ENCODE measurements at regions not wholly inside any gene's neighbourhood (a gene's known extent, or its start where the extent isn't known, plus 50 kb on each side); places are given as distances from the start of the nearest gene placed in this dataset.

DNA sequence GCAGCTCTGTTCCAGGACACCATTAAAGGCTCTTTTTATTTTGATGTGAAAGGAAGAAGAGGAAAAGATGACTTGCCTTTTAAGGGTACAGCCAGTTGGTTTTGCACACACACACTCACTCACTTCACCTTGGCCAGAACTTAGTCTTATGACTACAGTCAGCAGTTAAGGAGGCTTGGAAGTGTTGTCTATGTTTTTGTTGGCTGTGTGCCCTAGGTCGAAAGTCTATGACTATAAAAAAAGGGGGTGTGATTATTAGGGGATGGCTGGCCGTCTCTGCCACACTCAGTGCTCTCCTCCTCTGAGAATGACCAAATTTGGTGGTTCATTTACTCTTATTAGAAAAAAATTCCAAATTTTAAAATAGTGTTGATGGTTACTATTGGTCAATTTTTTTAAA, 139.5 kb upstream of the OTX2 start:
- DNase-seq (ENCODE audit: low read depth): no peak
- H3K4me3 ChIP-seq (ENCODE audit: low read depth, low read length): no peak overlapping the region
- TF ChIP-seq, protein P1, sequence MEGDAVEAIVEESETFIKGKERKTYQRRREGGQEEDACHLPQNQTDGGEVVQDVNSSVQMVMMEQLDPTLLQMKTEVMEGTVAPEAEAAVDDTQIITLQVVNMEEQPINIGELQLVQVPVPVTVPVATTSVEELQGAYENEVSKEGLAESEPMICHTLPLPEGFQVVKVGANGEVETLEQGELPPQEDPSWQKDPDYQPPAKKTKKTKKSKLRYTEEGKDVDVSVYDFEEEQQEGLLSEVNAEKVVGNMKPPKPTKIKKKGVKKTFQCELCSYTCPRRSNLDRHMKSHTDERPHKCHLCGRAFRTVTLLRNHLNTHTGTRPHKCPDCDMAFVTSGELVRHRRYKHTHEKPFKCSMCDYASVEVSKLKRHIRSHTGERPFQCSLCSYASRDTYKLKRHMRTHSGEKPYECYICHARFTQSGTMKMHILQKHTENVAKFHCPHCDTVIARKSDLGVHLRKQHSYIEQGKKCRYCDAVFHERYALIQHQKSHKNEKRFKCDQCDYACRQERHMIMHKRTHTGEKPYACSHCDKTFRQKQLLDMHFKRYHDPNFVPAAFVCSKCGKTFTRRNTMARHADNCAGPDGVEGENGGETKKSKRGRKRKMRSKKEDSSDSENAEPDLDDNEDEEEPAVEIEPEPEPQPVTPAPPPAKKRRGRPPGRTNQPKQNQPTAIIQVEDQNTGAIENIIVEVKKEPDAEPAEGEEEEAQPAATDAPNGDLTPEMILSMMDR (IDR thresholded peaks at IDR 0.05; ENCODE audit: low read depth, low read length, missing control alignments): no peak
- in situ Hi-C loops (cut with HindIII; ENCODE audit: low sequenced_read_pairs): no loop called here

DNA sequence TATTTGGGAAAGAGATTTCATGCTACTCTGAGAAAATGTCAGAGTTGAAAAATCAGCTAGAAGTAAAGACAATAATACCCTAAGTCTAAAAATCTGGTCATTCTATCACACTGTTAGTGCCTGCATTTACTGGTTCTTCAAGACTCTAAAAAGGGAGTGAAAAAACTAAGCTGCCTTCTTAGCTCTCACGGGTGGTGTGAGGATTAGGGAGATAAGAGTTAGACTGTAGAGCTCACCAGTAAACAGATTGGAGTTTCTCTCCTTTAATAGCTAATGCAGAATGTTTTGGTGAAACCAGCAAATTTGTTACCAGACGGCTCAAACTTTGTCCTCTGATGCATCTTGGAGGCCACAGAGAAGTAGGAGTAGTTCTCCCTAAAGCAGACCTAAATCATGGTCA, 135.0 kb upstream of the OTX2 start:
- in situ Hi-C loops (cut with HindIII; ENCODE audit: low sequenced_read_pairs): no loop called here
- no peak for DNase-seq (ENCODE audit: low read depth)
- no peak overlapping the region for H3K4me3 ChIP-seq (ENCODE audit: low read depth, low read length)
- TF ChIP-seq, protein P1 (IDR thresholded peaks at IDR 0.05; ENCODE audit: low read depth, low read length, missing control alignments): no peak

DNA sequence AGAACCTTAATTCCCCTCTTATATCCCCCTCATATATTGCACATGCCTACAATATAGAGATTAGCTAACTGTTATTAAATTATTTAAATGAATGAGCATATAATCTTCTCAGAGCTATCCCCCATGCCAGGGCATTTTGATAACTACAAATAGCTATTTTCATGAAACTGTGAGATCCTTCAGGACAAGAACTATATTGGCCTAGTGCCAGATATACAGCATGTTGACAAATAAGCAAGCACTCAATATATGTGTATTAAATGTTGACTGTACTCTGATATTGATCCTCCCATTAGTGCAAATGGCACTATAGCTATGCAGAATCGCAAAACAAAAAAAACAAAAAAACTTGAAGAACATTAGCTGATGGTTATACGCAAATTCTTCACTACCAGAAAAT, 134.1 kb upstream of the OTX2 start:
- TF ChIP-seq, protein P1 (IDR thresholded peaks at IDR 0.05; ENCODE audit: low read depth, low read length, missing control alignments): no peak
- in situ Hi-C loops (cut with HindIII; ENCODE audit: low sequenced_read_pairs): no loop called here
- DNase-seq (ENCODE audit: low read depth): no peak

DNA sequence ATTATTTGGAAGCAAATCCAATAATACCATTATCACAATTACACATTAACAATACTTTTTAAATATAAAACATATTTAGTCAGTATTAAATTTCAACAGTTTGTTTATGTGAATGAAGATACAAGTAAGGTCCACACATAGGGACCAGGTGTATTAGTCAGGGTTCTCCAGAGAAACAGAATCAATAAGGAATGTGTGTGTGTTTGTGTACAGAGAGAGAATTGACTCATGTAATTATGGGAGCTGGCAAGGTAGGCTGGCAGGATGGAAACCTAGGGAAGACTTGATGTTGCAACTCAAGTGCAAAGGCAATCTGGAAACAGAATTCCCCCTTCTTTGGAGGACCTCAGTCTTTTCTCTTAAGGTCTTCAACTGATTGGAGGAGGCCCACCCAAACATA, 123.2 kb upstream of the OTX2 start:
- TF ChIP-seq, protein P1 (IDR thresholded peaks at IDR 0.05; ENCODE audit: low read depth, low read length, missing control alignments): no peak
- DNase-seq (ENCODE audit: low read depth): no peak
- no peak overlapping the region for H3K4me3 ChIP-seq (ENCODE audit: low read depth, low read length)
- in situ Hi-C loops (cut with HindIII; ENCODE audit: low sequenced_read_pairs): no loop called here

More for the DNA sequence above, 134.1 kb upstream of the OTX2 start:
- no peak overlapping the region for H3K4me3 ChIP-seq (ENCODE audit: low read depth, low read length)

DNA sequence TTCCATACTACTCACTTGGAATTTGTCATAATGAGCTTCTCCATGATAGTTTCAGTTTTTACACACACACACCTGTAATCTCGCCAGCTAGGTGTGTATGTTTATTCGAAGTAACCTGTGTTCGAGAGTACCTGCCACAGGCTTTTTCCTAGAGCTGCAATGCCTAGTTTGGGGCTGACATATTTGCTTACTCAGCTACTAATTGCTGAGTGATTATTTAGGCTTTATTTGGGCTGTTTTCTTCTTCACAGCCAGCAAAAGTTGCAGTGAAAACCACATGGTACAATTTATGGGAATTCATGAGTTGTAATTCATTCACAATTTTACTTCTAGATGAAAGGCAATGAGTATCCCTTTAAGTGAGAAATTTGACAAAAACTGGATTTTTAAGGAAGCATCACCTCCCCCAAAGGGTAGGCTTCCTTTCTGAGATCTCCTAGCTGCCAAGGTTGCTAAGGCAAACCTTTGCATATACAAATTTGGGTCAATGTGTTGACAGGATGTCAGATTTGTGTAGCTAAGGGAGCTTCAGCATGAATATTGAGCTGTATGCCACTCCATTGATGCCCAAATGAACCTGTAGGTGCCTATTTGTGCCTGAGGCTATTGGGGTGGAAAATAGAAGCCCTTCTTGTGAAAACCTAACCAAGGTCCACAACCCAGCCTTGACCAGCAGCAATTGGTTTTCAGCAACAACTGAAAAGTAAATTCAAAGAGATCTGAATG, 108.7 kb upstream of the OTX2 start:
- no peak for DNase-seq (ENCODE audit: low read depth)
- in situ Hi-C loops (cut with HindIII; ENCODE audit: low sequenced_read_pairs): no loop called here
- TF ChIP-seq, protein P1 (IDR thresholded peaks at IDR 0.05; ENCODE audit: low read depth, low read length, missing control alignments): no peak
- H3K4me3 ChIP-seq (ENCODE audit: low read depth, low read length): no peak overlapping the region

DNA sequence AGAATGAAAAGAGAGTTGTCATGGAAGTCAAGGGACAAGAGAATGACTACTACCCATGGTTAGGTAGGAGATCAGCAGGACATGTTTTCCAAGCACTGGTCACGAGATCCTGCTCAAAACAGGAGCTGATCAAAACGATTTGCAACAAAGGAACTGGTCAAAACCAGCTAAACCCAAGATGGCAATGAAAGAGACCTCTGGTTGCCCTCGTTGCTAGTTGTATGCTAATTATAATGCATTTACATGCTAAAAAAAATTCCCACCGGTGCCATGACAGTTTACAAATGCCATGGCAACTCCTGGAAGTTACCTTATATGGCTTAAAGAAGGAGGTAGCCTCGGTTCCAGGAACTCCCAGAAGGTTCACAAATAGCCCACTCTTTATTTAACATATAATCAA, 95.0 kb upstream of the OTX2 start:
- in situ Hi-C loops (cut with HindIII; ENCODE audit: low sequenced_read_pairs): no loop called here
- DNase-seq (ENCODE audit: low read depth): no peak
- no peak overlapping the region for H3K4me3 ChIP-seq (ENCODE audit: low read depth, low read length)
- TF ChIP-seq, protein P1 (IDR thresholded peaks at IDR 0.05; ENCODE audit: low read depth, low read length, missing control alignments): no peak
